Caco-2 (cell line): ENCODE measurements at regions not wholly inside any gene's neighbourhood (a gene's known extent, or its start where the extent isn't known, plus 50 kb on each side); places are given as distances from the start of the nearest gene placed in this dataset.

Source experiments
- BruUV-seq: library from RNA; stranded (reverse); fragments of 400-500 nt; replicated peaks from 2 replicates; lab custom pipeline; 2021; lab: Mats Ljungman, UMichigan
- CTCF ChIA-PET: fragments of 300-600 bp; sonication (Branson Sonifier 250); formaldehyde crosslinking; loops from one replicate; lab custom pipeline; 2022; ENCODE audit warnings: antibody characterized with exemption; lab: Charles Lee
- POLR2A ChIA-PET: fragments of 300-600 bp; sonication (Branson Sonifier 250); formaldehyde crosslinking; loops from one replicate; lab custom pipeline; 2022; ENCODE audit warnings: antibody characterized with exemption; lab: Charles Lee
- DNase-seq, 2 experiments: peaks; one replicate each; pipeline versions ENCODE4 v3.0.0 to v3.0.0-alpha.2; 2020 to 2022
- H3K27me3 ChIP-seq: replicated peaks from 2 replicates; pipeline ENCODE4 v1.6.0; 2011; ENCODE audit warnings: low read length; ENCODE audit not compliant: control insufficient read depth, insufficient read depth
- H3K36me3 ChIP-seq: 2 replicates; pipeline ENCODE4 v1.5.1; 2011; ENCODE audit warnings: low read length; ENCODE audit not compliant: control insufficient read depth, insufficient read depth
- H3K4me1 ChIP-seq: fragments of 250-450 bp; sonication (Bioruptor Pico); 2 replicates; pipeline ENCODE4 v1.5.1; 2020; ENCODE audit warnings: mild to moderate bottlenecking
- H3K4me3 ChIP-seq: 2 replicates; pipeline ENCODE4 v1.5.1; 2011; ENCODE audit warnings: low read depth, mild to moderate bottlenecking, control low read depth, low read length
- H3K9me3 ChIP-seq: fragments of 250-450 bp; sonication (Bioruptor Pico); 2 replicates; pipeline ENCODE4 v1.5.1; 2020; ENCODE audit warnings: mild to moderate bottlenecking, moderate library complexity
- H3K27ac Mint-ChIP-seq: one replicate; pipeline ENCODE4 v1.8.0; 2022; ENCODE audit warnings: mixed read lengths; ENCODE audit not compliant: unreplicated experiment
- H3K27me3 Mint-ChIP-seq: one replicate; pipeline ENCODE4 v1.8.0; 2022; ENCODE audit warnings: mixed read lengths; ENCODE audit not compliant: insufficient read depth, unreplicated experiment
- H3K36me3 Mint-ChIP-seq: one replicate; pipeline ENCODE4 v1.8.0; 2022; ENCODE audit warnings: mild to moderate bottlenecking, mixed read lengths; ENCODE audit not compliant: insufficient read depth, unreplicated experiment
- H3K4me1 Mint-ChIP-seq: one replicate; pipeline ENCODE4 v1.8.0; 2022; ENCODE audit warnings: low read depth, mixed read lengths; ENCODE audit not compliant: unreplicated experiment
- H3K4me3 Mint-ChIP-seq: one replicate; pipeline ENCODE4 v1.8.0; 2022; ENCODE audit warnings: mild to moderate bottlenecking, moderate library complexity, mixed read lengths; ENCODE audit not compliant: unreplicated experiment
- H3K9me3 Mint-ChIP-seq: one replicate; pipeline ENCODE4 v1.8.0; 2022; ENCODE audit warnings: mixed read lengths; ENCODE audit not compliant: unreplicated experiment
- intact Hi-C: fragments of 100-400 bp; cut with micrococcal nuclease; formaldehyde crosslinking; loops from one replicate; pipeline ENCODE4 v1.10.0; 2022; ENCODE audit not compliant: unreplicated experiment
- TF ChIP-seq, protein P1 (sequence below), 2 experiments: fragments of 200-600 bp in 1 of 2; IDR thresholded peaks; 1 replicate in 1 of 2; 2 replicates in 1 of 2; pipeline versions ENCODE4 v1.5.1 to v1.8.0; 2011 to 2022; ENCODE audit warnings: antibody characterized with exemption in 1 of 2, control low read depth in 1 of 2, inconsistent platforms in 1 of 2, low read depth in 1 of 2, low read length in 1 of 2, mild to moderate bottlenecking in 1 of 2, moderate library complexity in 1 of 2; ENCODE audit not compliant: insufficient read depth in 1 of 2, severe bottlenecking in 1 of 2, unreplicated experiment in 1 of 2

DNA sequence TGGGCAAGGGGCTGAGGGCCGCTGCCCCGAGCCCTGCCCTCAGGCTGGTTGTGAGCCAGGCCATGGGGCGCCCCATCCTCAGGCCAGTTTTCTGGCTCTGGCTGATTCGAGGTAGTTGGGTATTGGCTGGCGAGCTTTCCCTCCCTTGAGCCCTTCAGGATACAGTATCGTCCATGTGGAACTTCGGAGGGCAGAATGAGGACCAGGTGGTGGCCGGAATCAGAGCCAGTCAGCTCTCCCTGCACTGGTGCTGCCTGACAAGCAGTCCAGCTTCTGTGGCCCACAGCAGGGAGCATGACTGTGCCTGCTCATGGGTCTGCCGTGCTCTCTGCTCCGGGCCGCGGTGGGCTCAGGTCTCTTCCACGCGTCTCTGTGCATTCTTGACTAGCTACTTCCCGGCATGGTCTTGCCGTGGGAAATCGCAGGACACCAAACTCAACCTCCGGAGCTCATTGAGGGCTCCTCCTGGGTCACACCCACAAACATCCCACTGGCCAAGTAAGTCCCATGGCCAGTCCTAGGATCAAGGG is 1289.3 kb downstream of the BRD1 start:
- ChIA-PET POLR2A (no interaction called here), CTCF (no interaction called here)
- H3K27me3 Mint-ChIP-seq: peaks cover 5% of the 10 kb centered on the region
- Histone ChIP-seq H3K36me3 (no peaks in the 10 kb centered on the region), H3K4me3 (no peak overlapping the region), H3K4me1 (no peaks in the 10 kb centered on the region), H3K27me3 (no peaks in the 10 kb centered on the region), H3K9me3 (no peaks in the 10 kb centered on the region)
- no peaks in the 10 kb centered on the region for H3K36me3 Mint-ChIP-seq
- DNase-seq: no peak
- no peak overlapping the region for H3K27ac Mint-ChIP-seq
- TF ChIP-seq, protein P1, sequence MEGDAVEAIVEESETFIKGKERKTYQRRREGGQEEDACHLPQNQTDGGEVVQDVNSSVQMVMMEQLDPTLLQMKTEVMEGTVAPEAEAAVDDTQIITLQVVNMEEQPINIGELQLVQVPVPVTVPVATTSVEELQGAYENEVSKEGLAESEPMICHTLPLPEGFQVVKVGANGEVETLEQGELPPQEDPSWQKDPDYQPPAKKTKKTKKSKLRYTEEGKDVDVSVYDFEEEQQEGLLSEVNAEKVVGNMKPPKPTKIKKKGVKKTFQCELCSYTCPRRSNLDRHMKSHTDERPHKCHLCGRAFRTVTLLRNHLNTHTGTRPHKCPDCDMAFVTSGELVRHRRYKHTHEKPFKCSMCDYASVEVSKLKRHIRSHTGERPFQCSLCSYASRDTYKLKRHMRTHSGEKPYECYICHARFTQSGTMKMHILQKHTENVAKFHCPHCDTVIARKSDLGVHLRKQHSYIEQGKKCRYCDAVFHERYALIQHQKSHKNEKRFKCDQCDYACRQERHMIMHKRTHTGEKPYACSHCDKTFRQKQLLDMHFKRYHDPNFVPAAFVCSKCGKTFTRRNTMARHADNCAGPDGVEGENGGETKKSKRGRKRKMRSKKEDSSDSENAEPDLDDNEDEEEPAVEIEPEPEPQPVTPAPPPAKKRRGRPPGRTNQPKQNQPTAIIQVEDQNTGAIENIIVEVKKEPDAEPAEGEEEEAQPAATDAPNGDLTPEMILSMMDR (IDR thresholded peaks at IDR 0.05; ENCODE audit: insufficient read depth in 1 of 2, low read depth in 1 of 2, low read length in 1 of 2, severe bottlenecking in 1 of 2, unreplicated experiment in 1 of 2): no peak
- no peak overlapping the region for H3K4me3 Mint-ChIP-seq
- H3K9me3 Mint-ChIP-seq: peaks cover 16% of the 10 kb centered on the region
- no peaks in the 10 kb centered on the region for H3K4me1 Mint-ChIP-seq
- no TSS peak for BruUV-seq
- intact Hi-C loops: no loop called here

GRCh38 chr22:48537343-48537680 is 1290.4 kb downstream of the BRD1 start:
- H3K4me1 ChIP-seq: no peaks in the 10 kb centered on the region
- ChIA-PET POLR2A (no interaction called here), CTCF (no interaction called here)
- H3K4me3 ChIP-seq: no peak overlapping the region
- H3K4me1 Mint-ChIP-seq: no peaks in the 10 kb centered on the region
- H3K36me3 Mint-ChIP-seq: no peaks in the 10 kb centered on the region
- TF ChIP-seq, protein P1 (IDR thresholded peaks at IDR 0.05; ENCODE audit: insufficient read depth in 1 of 2, low read depth in 1 of 2, low read length in 1 of 2, severe bottlenecking in 1 of 2, unreplicated experiment in 1 of 2): no peak
- H3K9me3 ChIP-seq: no peaks in the 10 kb centered on the region
- intact Hi-C loops: no loop called here
- H3K27me3 Mint-ChIP-seq: peaks cover 5% of the 10 kb centered on the region
- no peaks in the 10 kb centered on the region for H3K36me3 ChIP-seq
- no TSS peak for BruUV-seq
- DNase-seq: no peak
- no peak overlapping the region for H3K4me3 Mint-ChIP-seq
- H3K9me3 Mint-ChIP-seq: peaks cover 7% of the 10 kb centered on the region
- H3K27ac Mint-ChIP-seq: no peak overlapping the region
- no peaks in the 10 kb centered on the region for H3K27me3 ChIP-seq

- Mint-ChIP-seq H3K4me3 (no peak overlapping the region), H3K27ac (no peak overlapping the region), H3K4me1 (no peaks in the 10 kb centered on the region), H3K27me3 (peaks cover 5% of the 10 kb centered on the region), H3K9me3 (peaks cover 2% of the 10 kb centered on the region), H3K36me3 (no peaks in the 10 kb centered on the region)
- intact Hi-C loops: no loop called here
- H3K27me3 ChIP-seq: no peaks in the 10 kb centered on the region
- H3K4me1 ChIP-seq: no peaks in the 10 kb centered on the region
- TF ChIP-seq, protein P1 (IDR thresholded peaks at IDR 0.05; ENCODE audit: insufficient read depth in 1 of 2, low read depth in 1 of 2, low read length in 1 of 2, severe bottlenecking in 1 of 2, unreplicated experiment in 1 of 2): no peak
- no peaks in the 10 kb centered on the region for H3K36me3 ChIP-seq
- no peak for DNase-seq
- H3K4me3 ChIP-seq: no peak overlapping the region
- no TSS peak for BruUV-seq
- ChIA-PET CTCF (no interaction called here), POLR2A (no interaction called here)
- no peaks in the 10 kb centered on the region for H3K9me3 ChIP-seq
These were observed 1290.9 kb downstream of the BRD1 start for GRCh38 chr22:48536541-48537342.
